NAMALWA (cell line): ENCODE measurements at regions not wholly inside any gene's neighbourhood (a gene's known extent, or its start where the extent isn't known, plus 50 kb on each side); places are given as distances from the start of the nearest gene placed in this dataset.
"Not testable (repeated sequence)": the region's sequence is repeated elsewhere in the genome, so short reads cannot be mapped to it uniquely, and the experiment has no call there.

ENCODE experiments used
- DNase-seq: peaks from one replicate; pipeline ENCODE4 v3.0.0-alpha.2; 2015; ENCODE audit warnings: low spot score

DNA sequence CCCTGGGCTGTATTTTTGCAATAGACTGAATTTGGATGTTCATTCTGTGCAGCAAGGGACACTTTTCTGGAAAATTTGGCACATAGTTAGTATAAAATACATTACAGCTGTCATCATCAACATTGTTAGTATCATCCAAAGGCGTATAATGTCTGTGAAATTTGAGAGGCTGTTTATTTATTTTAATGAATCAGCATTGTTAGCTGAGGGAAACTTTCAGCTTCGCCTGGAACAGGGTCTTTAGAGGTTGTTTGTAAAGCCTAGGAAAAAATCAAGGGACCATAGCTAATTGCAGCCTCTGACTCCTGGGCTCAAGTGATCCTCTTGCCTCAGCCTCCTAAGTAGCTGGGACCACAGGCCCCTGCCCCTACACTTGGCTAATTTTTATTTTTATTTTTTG lies 106.8 kb upstream of the USP24 start:
- no peak for DNase-seq

DNA sequence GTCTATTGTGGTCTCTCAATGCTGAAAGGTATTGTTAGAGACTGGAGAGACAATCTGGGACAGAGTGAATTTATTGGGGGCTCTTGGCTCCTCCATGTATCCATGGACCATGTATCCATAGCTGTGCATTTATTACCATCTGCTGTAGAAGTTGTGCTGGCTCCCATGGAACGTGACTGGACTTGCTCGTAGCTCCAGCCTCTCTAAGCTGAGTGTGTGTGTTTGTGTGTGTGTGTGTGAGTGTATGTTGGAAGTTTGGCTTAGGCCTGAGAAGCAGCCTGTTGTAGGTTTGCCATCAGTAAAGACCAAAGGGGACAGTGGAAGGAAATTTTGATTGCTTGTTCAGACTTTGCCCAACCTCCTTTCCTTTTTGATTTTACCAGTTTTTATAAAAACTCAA lies 105.7 kb upstream of the USP24 start:
- no peak for DNase-seq

DNA sequence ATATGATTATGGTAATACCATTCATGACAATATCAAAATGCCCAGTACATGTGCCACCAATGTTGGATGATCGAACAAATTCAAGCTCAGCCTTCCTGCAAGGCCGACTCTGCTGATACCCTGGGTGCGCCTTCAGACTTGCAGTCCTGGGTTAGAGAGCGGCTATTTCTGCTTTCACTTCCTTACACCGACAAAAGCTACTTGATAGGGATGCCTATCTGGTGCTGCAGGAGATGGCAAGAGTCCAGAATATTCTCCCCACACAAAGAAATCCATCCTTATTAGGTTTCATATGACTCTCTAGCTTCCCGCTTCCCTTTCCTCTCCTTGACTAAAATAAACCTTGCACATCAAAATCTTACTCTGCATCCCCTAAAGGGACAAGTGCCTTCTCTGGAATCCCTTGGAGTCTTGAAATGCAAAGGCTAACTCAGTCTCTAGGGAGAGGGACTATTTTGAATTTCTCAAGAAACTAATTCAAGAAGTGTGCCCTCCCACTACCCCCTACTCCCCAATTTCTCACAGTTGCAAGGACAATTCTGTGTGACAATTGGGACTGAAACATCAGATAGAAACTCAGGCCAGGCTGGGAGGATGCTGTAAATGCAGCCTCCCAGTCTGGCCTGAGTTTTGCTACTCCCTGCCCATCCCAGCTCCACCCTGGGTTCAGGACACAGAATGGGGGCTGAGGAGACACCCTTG lies 103.1 kb upstream of the USP24 start:
- no peak for DNase-seq

DNA sequence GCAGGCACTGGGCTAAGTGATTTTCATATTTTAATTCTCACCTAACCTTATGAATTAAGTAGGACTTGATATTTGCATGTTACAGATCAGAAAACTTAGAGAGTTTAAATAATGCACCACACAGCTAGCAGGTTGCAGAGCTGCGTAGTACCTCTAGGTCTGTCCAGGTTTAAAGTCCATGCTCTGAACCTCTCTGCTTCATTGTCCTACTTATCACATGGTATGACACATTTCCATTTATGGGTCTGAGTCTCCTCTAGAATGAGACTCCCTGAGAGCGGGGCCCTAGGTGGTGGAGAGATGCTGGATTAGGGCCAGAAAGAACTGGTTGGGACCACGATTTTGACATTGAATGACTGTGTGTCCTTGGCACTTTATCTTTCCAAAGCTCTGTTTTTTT lies 102.5 kb upstream of the USP24 start:
- no peak for DNase-seq

DNA sequence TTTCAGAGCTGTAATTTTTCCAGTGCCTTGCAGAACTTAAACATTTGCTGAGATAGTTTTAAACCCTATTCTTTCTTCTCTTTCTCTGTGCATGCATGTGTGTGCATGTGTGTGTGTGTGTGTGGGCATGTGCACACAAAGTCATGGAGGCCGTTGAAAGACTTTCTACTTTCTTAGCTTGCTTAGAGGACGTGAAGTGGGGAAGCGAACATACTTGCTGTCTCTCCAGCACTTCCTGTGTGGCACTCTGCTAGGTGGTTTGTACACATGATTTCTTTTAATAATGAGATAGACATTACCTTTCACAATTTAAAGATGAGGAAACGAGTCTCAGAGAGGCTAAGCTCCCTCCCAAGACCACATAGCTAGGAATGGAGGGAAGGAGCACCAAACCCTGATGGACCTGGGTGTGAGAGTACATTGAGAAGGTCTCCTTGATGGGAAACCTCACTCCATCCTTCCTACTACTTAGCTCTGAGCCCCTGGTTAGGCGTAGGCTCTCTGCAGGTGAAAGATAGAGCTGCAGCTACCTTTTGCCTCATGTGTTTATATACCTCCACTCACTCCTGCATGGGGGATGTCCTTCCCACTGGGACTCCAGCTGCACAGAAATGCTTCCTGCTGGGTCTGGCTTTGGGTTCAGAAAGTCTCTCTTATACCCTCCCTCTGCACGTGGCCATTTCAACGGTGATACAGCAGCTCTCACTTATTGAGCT lies 101.9 kb upstream of the USP24 start:
- no peak for DNase-seq

DNA sequence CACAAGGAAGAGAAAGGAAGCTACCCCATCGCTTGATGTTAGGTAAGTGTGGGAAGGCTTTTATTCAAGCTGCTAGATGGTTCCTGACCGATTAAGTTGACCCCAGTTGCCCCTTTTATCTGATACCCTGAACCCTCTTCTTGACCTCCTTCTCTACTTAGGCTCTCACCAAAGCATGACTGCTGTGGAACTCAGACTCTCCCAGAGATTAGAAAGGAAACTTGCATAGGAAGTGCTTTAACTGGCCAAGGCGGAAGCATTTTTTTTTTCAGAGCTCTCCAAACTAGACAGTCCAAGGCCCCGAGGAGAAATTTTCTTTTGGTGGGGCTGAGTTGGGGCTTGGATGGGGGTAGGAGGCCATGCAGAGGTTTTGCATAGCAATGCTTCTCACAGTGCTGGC lies 101.3 kb upstream of the USP24 start:
- DNase-seq, result no peak

DNA sequence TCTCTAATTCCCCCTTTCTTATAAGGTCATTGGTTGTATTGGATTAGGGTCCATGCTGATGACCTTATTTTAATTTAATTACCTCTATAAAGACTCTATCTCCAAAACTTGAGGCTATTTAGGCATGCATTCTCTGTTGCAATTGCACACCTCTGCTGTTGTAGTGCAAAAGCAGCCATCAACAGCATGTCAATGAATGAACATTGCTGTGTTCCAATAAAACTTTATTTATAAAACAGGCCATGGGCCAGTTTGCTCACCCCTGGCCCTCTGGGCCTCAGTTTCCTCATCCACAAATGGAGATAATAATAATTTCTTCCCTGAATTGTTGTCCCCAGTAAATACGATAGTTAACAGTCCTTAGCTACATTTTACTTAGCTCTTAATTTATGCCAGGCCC lies 100.4 kb upstream of the USP24 start:
- no peak for DNase-seq

DNA sequence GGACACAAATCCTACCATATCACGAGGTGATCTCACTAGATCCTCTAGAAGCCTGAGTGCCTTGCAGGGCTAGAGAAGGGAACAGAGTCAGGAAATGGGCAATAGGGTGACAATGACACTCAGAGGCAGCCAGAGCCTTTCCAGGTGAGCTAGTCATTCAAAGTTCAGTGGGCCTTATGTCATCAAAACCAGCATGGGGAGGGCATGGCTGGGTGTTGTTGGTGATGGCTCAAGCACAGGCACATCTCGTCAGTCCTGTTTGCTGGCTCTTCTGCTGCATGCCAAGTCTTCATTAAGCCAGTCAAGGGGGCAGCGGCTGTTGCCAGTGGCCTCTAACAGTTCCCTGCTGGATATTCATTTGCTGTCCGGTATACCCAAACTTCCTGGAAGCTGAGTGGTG lies 99.6 kb upstream of the USP24 start:
- DNase-seq, result no peak

DNA sequence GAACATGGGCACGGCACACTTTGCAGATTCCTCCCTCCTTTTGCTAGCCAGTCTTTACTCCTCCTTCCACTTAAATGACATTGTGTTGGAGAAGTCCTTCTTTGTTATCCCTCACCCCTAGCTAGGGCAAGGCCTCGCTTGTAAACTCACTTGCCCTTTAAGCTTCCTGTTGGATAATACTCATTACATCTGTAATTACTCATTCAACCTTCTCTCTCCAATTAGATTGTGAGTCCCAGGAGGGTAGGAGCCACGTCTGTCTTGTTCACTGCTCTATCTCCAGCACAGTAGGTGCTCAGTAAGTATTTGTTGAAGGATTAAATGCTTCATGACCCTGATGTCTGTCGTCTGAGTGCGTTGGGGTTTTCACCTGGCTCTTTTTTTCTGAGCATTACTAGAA lies 98.7 kb upstream of the USP24 start:
- DNase-seq, result no peak

DNA sequence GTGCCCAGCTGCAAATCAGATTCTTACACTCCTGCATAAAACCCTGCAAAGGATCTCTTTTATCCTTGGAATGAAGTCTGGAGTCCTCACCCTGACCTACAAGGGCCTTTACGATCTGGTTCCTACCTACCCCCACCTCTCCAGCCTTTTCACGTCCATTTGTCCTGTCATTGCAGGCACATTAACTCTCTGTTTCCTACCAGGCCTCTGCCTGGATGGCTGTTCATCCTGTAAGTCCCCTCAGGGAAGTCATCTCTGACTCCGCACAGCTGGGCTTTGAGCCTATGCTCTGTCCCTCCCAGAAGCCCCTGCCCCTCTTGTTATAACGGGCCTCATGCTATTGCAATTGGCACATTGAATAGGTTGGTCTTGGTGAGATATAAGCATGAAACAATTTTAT lies 96.8 kb upstream of the USP24 start:
- DNase-seq, result no peak

DNA sequence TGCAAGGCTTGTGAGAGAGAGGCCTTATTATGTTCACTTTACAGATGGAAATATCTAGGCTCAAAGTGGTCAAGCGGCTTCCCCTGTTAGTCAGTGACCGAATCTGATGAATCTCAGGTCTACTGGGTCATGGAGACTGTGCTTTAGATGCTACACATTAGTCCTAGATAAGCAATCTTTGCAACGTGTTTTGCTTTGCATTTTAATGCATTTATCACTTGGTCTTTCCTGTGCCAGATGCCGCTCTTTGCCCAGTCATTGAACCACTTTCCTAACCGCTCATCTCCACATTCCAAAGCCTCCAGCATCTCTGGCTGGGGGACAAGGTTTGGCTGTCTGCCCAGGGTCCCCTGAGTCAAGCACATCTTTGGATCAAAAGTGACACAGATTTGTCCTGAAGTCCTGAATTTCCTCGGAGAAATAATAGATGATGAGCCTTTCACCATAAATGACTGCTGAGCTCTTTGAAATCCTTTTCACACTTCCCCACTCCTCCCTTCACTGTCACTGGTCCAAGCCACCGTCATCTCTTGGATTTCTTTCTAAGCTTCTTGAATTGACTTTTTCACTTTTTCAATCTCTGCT lies 96.0 kb upstream of the USP24 start:
- DNase-seq, result no peak

DNA sequence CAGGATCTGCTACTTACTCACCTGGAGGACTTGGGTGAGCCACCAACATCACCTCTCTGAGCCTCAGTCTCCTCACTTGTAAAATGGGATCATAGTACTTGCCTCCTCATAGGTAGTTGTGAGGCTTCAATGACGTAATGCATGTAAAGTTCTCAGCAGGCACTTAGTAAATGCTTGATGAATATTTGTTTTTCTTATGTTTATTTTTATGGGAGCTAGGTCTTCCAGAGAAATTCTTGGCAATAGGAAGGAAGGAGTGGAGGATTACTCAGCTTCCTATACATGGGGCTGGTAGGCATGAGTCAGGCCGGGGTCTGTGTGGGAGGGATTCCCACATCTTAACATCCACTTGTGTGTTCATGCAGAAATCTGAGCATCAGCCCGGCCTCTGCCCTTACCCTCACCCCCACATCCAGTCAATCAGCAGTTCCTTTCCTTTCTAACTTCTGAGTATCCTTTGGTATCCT lies 95.4 kb upstream of the USP24 start:
- no peak for DNase-seq

DNA sequence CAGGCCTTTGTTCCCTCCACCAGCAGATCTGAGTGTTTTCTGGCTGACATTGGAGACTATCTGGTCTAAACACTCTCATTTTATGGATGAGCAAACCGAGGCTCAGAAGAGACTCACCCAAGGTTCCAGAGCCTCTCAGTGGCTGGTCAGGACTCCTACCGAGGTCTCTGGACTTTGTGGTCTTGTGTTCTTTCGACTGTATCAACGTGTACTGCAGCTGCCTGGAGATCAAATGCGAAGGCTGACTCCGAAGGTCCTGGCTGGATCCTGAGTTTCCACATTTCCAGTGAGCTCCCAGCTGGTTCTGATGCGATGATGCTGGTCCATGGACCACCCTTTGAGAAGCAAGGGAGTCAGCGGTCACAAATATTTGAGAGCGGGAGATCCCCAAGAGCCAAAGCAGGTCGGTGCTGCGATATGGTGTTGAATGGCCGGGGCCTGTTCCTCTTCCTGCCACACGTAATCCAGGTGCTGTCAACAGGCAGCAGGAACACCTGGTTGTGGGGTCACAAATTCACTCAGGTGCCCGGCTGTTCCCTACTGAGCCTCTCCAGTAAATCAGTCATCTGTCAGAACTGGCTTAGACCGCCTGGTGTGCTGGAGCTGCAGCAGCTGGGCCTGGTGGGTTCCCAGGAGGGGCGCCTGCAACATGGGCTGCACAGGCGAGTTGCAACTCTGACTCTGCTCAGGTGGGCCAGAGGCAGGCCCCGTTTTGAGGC lies 94.8 kb upstream of the USP24 start:
- DNase-seq, result no peak

DNA sequence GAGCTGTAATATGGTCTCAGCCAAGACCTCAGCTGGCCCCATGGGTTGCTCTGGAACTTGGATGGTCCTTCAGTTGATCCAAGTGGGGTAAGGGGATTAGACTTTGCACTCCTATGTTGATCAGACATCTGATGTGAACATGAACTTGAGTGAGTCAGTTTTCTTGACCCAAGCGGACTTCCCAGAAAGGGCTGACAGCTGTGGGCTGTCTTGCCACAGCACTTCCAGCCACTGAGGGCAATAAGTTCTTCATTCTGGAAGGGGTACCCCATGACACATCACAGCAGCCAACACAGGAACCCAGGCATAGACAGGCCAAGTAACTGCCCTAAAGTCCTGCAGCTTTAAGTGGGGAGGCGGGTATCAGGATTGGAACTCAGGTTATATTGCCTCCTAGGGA lies 93.9 kb upstream of the USP24 start:
- no peak for DNase-seq

DNA sequence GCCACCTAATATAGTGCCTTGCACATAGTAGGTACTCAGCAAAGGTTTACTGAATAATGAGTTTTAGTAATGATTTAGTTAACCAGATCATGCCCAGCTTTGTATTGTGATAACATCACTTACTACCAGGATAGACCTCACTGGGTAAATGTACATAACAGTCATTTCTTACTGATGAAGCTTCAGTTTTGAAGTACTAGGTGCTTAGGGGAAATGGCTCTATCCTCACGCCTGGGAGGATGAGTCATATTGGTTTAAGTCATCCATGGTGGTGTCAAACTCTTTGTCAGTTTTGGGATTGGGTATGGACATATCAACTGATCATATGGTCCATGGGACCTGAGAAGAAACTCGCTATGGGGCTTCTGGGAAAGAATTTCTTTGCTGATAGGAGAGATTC lies 90.6 kb upstream of the USP24 start:
- DNase-seq, result no peak

DNA sequence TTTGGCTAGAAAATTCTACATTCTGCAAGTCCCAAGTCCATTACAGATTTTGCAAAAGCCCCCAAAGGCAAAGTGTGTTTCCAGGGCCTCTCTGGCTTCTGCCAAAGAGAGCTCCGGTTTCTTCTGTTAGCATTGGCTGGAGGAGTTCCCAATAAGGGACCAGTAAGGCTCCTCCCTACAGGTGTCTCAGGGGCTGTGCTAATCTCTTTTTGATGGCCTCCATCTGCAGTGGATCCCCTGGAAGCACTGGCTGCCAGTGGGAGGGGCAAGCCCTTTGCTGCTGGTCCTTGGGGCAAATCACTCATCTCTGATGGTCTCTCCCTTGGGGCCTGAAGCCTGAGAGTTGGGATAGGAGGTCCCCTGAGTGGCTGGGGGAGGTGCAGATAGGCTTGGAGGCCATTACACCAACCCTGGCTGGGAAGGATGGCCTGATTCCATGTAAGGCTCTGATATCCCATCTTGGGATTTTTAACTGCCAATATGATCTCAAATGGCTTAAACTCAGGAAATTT lies 89.1 kb upstream of the USP24 start:
- DNase-seq, result no peak

DNA sequence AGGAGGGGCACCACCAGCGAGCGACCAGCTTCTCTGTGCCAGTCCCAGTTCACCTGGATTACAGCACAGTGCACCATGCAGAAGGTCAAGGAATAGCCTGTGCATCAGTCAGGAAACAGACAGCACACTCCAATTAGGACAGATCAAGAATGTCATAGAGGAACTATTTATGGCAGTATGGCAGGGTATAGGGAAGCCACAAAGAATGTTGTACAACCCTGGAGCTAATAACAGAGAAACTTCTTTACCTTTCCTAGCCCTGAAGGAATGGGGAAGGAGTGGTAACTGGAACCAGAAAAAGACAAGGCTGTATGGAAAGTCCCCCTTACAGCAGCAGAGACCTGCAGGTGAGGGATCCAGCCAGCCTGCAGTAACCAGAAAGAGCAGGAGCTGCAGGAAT lies 87.8 kb upstream of the USP24 start:
- DNase-seq, result no peak

DNA sequence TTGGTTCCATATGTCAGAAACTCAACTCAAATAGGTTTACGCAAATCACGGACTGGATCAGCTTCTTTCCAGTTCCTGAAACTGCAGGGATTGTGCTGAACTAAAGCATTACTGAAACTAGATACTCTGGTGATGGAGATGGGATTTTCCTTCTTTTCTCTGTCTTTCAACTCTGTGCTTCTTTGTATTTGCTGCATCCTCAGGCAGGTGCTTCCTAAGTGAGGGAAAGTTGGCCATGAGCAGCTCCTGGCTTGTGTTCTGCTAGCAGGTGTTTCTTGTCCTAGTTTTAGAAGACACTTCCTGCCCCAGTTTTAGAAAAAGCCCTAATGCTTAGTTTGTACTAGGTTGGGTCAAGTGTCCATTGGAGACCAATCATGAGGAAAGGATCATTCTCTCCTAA lies 86.7 kb upstream of the USP24 start:
- no peak for DNase-seq

DNA sequence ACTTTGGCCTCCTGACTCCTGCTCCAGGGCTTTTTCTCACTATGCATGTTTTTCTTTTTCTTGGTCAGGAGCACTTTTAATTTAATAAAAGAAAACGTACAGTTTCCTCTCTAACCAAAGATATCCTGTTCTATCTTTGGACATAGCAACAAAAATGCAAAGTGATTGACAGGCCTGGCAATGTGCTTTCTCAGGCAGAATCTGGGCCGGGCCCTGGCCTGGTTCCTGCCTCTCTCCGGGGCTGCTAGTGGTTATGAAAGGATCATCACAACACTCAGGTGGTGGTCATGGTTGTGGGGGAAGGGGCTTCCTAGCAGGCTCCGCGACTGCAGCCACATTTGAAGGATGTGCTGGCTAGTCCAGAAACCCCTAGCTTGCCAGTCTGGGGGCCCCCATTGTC lies 85.8 kb upstream of the USP24 start:
- no peak for DNase-seq

DNA sequence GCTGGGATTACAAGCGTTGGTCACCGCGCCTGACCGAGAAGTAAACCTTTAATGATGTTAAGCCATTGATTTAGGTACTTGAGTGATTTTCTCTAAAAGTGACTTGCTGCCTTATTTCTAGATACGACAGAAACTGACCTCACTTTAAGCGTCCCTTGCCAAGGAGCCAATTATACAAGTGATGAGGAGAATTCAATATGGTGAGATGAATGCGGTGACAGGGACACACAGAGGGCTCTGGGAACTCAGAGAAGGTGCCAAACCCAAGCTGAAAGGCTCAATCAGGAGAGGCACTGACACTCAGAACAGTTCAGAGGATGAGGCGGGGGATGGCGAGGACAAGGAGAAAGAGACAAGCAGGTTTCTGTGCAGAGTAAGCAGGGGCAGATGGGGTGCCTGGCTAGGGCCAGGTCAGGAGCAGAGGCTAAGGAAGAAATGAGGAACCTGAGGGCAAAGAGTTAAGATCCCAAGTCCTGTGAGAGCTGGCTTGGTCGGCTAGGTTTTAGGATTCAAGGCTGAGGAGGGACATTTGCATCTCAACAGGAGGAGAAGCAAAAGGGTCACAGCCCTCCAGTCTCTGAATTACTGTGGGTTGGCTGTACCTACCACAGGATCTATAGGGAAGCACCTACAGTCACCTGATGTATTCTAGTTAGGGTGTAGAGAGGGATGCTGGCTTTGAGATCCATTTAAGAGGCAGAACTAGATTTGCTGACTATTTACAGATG lies 83.2 kb upstream of the USP24 start:
- no peak for DNase-seq

DNA sequence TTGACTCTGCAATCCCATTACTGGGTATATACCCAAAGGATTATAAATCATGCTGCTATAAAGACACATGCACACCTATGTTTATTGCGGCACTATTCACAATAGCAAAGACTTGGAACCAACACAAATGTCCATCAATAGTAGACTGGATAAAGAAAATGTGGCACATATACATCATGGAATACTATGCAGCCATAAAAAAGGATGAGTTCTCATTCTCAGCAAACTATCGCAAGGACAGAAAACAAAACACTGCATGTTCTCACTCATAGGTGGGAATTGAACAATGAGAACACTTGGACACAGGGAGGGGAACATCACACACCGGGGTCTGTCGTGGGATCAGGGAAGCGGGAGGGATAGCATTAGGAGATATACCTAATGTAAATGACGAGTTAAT lies 81.1 kb upstream of the USP24 start:
- not testable (repeated sequence) for DNase-seq

DNA sequence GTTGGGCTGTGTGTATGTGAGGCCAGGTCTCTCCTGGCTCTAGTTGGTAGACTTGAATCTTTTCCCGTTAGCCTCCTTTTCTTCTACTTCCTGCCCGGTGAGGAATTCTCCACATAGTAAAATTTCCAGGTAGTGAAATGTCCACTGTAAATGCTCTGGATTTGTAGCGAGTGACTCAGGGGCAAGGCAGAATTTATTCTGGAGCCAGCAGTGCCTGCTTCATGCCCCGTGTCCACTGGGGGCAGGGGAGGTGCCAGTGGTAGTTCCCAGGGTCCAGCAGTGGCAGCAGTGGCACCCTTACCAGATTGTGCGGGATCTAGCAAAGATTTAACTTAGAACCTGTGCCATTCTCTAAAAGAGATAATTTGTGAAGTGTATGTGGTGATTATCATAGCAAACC lies 74.5 kb upstream of the USP24 start:
- no peak for DNase-seq
